HG03457 (cell line): ENCODE measurements at regions not wholly inside any gene's neighbourhood (a gene's known extent, or its start where the extent isn't known, plus 50 kb on each side); places are given as distances from the start of the nearest gene placed in this dataset.

Experiments
- ATAC-seq: cut with Tn5 transposase; IDR thresholded peaks from one replicate; pipeline ENCODE4 v1.9.1; 2021; ENCODE audit warnings: moderate number of reproducible peaks; ENCODE audit not compliant: unreplicated experiment

- ATAC-seq, result no peak
Measured at GRCh38 chr9:109880276-109881169, 100.5 kb downstream of the PALM2AKAP2 start.

GRCh38 chr9:109883623-109884022 is 103.6 kb downstream of the PALM2AKAP2 start:
- no peak for ATAC-seq

GRCh38 chr9:109886041-109886440 is 106.0 kb downstream of the PALM2AKAP2 start:
- no peak for ATAC-seq

DNA sequence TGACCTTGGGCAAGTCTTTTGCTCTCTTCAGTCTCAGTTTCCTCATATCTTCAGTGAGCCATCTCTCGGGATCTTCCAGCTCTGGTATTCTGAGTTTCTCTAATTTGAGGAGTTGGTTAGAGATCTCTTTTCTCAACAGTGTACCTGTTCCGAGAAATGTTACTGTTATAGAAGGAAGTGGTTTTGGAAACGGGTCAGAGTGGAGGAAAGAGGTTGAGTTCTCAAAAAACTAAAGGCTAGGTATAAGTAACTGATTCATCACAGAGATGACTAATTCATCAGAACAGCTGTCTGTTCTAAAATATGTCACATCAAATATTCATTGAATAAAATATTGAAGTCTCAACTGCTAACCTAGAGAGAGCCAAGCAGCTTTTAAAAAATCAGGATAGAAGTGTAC is 106.6 kb downstream of the PALM2AKAP2 start:
- peak; percentile 69 for ATAC-seq

- no peak for ATAC-seq
Measured at GRCh38 chr9:109887079-109887478, 107.1 kb downstream of the PALM2AKAP2 start.

DNA sequence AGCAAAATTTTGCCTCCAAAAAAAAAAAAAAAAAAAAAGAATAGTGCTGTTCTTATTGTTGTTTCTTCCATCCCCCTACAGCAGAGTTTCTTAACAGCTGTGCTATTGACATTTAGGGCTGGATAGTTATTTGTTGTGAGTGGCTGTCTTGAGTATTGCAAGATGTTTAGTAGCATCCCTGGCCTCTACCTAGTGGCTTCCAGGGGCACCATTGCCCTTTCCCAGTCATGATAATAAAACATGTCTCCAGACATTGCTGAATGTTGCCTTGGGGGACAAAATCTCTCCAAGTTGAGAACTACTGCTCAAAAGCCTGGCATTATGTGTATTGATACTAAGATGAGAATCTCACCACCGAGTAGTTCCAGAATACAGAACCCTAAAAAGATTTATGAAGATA is 108.7 kb downstream of the PALM2AKAP2 start:
- no peak for ATAC-seq

DNA sequence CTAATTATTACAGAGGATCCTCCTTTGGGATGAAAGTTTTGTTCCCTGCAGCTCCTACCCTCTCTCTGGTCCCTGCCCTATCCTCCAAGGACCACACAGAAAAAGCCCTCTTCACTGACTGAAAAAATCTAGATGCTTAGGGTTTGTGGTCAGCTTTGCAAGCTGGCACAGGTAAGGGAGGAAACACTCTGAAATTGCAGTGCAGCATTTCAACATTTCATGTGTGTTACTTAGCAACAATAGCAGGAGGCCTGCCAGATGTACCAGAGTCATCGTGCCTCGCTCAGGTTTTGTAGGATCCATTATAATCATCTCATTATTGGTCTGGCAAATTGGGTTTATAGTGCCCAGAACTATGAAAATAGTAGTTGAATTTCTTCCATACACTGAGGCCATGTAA is 109.5 kb downstream of the PALM2AKAP2 start:
- no peak for ATAC-seq

DNA sequence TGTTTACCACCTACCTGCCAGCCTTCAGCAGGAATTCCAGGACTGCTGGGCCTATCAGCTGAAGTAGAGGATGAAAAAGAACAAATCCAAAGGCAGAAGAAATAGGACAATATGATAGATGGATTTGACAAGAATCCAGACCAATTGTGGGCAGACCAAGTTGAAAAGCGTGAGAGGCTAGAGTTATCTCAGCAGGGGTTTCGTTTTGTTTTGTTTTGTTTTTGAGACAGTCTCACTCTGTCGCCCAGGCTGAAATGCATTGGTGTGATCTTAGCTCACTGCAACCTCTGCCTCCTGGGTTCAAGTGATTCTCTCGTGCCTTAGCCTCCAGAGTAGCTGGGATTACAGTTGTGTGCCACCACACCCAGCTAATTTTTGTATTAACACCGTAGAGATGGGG is 113.2 kb downstream of the PALM2AKAP2 start:
- no peak for ATAC-seq

DNA sequence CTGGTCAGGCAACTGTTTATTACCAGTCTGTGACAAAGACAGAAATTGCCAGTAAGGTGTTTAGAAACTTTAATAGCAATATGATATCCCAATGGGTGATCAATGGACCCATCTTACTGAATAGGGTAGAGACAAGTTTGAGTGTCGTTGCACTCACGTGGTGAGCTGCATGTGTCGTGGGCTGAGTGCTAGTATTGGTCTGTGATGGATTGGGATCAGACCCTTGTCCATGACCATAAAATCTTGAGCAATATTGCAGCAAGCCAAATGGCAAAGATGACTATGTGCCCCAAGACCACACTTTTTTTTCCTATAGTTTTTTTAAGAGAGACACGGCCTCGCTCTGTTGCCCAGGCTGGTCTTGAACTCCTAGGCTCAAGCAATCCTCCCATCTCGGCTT is 114.5 kb downstream of the PALM2AKAP2 start:
- ATAC-seq, result no peak

DNA sequence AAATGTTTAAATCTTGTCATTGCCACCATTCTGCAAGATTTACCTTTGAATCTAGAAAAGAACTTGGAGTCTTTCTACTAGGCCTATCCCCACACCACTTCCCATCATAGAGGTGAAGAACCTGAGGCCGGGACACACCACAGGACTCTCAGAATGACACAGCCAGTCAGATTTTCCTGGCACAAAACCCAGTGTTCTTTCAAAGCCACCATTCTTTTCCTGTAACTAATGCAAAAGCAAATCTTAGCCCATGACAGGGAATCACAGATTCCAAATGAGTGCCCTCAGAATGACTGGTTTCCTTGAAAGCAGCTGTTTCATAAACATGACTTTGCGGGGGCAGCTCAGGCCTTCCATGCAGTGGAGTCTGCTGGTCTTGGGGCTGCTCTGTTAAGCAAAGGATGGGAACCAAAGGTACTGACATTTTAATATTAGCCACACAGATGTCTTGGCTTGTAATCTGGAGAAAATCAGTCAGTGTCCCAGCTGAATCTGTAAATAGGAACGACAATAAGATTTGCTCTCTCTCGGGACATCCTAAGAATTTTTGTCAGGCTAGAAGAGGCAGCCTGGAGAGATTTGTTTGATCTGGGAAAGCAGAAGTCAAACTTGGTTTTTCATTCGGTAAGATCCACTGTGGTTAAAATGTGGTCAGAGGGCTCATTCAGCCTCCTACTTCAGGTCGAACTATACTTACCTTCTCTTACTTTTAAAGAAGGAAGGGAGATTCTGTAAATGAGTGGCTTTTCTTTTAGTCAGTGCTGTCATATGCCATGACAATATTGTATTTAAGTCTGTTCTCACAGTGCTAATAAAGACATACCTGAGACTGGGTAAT is 115.1 kb downstream of the PALM2AKAP2 start:
- peak; percentile 51 for ATAC-seq

DNA sequence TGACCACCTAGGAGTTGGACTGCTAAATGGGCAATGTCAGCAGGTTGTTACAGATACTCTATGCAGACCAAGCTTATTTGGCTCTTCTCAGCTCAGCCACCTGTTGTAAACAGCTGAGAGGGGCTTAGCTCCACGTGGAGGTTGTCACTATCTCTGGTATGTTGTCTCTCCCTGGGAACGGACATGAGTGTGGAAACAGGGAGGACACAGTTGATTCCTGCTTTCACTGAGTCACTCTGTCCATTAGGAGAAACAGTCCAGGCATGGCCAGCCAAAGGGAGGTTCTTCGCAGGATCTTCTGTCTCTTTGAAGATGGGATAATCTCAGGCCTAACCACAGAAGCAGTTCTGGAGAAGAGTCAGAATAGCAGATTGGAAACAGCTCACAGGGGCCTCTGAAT is 121.2 kb downstream of the PALM2AKAP2 start:
- ATAC-seq, result no peak

DNA sequence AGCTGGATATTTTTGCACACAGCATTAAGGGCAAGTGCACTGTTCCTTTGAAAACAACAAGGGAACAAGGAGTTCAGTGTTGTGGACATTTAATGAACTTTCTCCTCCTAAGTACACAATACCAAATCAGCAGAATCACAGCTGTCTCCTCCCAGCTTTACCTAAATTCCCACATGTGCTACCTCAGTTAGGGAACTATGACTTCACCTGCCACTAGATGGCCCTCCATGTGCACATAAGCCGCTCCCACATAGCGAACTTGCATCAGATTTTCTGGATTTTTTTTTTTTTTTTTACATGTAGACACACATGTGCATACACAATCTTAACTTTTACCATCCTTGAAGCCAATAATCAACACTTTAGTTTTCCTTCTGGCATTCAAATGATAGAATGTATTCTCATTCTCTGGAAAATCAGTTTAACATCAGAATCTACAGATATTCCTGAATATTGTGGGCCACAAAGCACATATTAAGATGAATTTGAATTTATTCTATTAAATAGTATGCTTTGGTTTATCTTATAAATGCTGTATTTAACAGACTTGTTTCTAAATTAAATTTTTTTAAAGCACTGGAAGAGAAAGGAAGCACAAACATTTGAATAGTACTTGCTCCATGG is 123.6 kb downstream of the PALM2AKAP2 start:
- no peak for ATAC-seq

GRCh38 chr9:109904666-109905065 is 124.7 kb downstream of the PALM2AKAP2 start:
- no peak for ATAC-seq

GRCh38 chr9:109905472-109905871 is 125.5 kb downstream of the PALM2AKAP2 start:
- no peak for ATAC-seq

GRCh38 chr9:109906766-109907382 is 126.9 kb downstream of the PALM2AKAP2 start:
- peak; percentile 16 for ATAC-seq

- ATAC-seq, result peak; percentile 60
Measured at GRCh38 chr9:109907400-109907799, 127.4 kb downstream of the PALM2AKAP2 start.

DNA sequence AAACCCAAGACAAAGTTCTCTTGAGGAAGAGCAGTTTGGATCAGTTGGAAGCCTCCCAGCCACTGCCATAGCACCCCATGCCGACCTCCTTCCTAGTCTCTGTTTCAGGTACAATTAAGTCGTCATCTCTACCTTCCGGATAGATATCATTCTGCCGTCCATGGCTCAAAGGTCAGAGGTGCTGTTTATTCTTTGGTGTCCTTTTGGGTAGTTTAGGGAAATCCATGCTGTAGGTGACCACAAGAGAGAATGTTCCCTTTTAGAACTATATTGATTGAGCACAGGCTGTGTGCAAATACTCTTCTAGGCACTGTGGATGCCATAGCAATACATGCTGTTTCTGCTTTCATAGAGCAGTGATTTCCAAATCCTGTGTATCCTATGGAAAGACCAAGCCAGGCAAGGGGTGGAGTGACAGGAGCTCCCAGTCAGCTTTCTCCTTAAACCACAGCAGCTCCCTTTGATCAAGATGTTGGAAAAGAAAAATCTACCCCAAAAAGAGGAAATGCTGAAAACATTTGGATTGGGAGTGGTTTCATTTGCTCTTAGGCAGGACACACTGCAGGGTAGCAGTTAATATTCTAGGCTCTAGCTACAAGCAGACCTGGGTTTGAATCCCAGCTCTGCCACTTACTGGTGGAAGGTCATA is 127.9 kb downstream of the PALM2AKAP2 start:
- ATAC-seq, result no peak

DNA sequence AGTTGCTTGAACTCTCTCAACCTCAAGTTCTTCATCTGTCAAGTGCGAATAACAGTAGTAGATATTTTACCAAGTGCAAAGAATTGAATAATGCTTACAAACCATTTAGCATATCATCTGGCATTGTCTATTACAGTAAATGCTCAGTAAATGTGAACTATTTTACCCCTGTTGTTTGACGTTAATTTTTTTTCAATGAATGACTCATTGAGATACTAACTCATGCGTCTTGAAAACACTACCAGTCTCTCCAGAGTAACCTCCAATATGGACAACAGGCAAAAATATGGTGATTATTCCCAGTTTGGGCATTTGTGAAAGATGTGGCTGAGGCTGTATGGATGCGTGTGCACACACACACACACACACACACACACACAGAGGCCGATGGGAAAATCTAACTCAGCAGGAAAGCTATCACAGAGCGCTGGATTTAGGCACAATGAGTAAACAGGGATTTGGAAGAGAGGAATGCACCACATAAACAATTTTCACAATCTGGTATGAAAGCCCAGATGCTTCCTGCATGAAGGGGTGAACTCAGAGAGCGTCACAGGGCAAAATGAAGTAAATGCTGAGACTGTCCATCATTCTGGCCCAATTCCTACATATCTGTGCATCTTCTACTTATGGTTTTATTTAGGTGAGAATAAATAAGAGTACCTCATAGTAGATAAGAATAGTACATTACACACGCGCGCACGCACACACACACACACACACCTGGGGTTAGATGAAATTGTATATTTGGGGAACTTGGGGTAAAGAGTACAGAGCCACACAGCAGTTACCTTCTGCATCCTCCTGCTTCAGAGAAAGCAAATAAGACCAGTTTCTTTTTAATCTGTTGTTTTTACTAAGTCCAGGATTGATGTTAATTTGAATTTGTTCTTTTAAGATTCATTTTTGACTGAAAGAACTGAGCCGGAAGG is 128.7 kb downstream of the PALM2AKAP2 start:
- no peak for ATAC-seq
